ENCODE measurements at regions not wholly inside any gene's neighbourhood (a gene's known extent, or its start where the extent isn't known, plus 50 kb on each side); places are given as distances from the start of the nearest gene placed in this dataset.

DNA sequence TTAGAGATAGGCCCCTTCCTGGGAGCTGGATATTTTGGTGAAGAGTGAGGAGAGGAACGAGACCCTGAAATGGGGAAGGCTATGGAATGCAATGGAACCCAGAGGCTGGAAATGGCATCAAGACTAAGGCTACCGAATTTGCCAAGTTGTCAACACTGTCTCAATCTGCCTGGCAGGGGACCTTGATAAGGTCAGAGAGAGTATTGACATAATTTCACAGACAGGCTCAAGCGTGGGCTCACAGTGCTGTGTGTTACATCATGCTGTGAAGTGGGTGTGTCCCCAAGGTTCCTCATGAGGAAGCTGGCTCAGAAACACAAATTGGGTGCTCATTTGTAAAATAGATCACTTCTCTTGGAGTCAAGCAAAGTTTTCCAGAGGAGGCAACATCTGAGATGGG lies 51.8 kb upstream of the CYRIA start:
- no peak for DNase-seq

GRCh38 chr2:16716944-16717343 lies 51.3 kb upstream of the CYRIA start:
- no peak for DNase-seq

GRCh38 chr2:16716024-16716423 lies 50.4 kb upstream of the CYRIA start:
- DNase-seq, result no peak
